ENCODE measurements at regions not wholly inside any gene's neighbourhood (a gene's known extent, or its start where the extent isn't known, plus 50 kb on each side); places are given as distances from the start of the nearest gene placed in this dataset.

DNA sequence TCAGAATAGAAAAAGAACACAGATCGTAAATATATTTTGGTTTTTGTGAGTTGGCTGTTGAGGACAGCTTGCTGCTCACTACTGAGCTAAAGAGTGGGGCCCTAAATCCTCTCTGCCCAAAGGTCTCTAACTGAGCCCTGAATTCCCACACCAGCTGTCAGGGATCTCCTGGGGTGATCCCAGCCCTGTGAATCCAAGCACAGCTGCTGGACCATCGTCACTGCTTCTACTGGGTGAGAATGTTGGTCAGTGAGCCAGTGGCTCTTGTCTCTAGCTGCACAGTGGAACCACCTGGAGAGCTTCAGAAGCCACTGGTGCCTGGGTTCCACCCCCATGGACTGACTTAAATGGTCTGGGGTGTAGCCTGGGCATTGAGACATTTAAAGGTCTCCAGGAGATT is 90.5 kb upstream of the IL12A start:
- no peak overlapping the region for H3K4me3 ChIP-seq (ENCODE audit: control insufficient read depth, low read depth, low read length)
- TF ChIP-seq, protein P1, sequence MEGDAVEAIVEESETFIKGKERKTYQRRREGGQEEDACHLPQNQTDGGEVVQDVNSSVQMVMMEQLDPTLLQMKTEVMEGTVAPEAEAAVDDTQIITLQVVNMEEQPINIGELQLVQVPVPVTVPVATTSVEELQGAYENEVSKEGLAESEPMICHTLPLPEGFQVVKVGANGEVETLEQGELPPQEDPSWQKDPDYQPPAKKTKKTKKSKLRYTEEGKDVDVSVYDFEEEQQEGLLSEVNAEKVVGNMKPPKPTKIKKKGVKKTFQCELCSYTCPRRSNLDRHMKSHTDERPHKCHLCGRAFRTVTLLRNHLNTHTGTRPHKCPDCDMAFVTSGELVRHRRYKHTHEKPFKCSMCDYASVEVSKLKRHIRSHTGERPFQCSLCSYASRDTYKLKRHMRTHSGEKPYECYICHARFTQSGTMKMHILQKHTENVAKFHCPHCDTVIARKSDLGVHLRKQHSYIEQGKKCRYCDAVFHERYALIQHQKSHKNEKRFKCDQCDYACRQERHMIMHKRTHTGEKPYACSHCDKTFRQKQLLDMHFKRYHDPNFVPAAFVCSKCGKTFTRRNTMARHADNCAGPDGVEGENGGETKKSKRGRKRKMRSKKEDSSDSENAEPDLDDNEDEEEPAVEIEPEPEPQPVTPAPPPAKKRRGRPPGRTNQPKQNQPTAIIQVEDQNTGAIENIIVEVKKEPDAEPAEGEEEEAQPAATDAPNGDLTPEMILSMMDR (IDR thresholded peaks at IDR 0.05; ENCODE audit: control insufficient read depth, insufficient read depth, low read depth, low read length, missing control alignments): no peak

GRCh38 chr3:159899166-159899565 is 89.5 kb upstream of the IL12A start:
- TF ChIP-seq, protein P1 (IDR thresholded peaks at IDR 0.05; ENCODE audit: control insufficient read depth, insufficient read depth, low read depth, low read length, missing control alignments): no peak
- no peak overlapping the region for H3K4me3 ChIP-seq (ENCODE audit: control insufficient read depth, low read depth, low read length)
- DNase-seq (ENCODE audit: low read depth): no peak

More for the DNA sequence above, 90.5 kb upstream of the IL12A start:
- no peak for DNase-seq (ENCODE audit: low read depth)

DNA sequence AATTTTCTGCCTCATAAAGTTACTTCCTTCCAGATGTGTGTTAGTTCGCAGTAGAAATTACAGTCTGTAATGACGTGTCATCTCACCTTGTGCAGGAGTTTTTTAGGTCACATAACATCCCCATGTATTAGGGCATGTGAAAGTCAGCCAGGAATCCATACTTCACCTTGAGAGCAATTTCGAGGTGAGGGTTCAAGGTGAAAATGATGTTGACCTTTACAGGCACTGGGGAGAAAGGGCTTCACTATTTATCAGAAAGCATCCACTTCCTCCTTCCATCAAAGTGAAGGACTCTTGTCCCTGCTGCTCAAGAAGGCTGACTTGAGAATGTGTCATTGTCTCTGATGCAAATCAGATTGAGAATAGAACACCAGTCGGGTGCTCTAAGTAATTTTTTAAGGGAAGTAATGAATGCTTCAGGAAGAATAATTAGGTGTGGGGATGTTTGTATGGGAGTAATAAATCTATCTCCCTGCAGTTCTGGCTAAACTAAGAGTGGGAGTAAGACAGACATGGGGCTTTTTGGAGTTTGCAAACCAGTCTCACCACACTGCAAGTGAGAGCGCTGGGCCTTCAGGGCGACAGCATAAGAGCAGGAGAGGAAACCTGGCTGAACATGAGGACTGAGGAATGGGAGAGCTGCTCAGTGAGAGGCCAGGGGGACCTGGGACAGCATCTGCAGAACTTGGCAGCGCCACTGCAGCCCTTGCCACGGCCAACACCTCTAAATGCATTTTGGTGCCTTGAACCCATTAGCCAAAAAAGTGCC is 85.9 kb upstream of the IL12A start:
- TF ChIP-seq, protein P1 (IDR thresholded peaks at IDR 0.05; ENCODE audit: control insufficient read depth, insufficient read depth, low read depth, low read length, missing control alignments): no peak
- DNase-seq (ENCODE audit: low read depth): no peak
- H3K4me3 ChIP-seq (ENCODE audit: control insufficient read depth, low read depth, low read length): no peak overlapping the region

- H3K4me3 ChIP-seq (ENCODE audit: control insufficient read depth, low read depth, low read length): no peak overlapping the region
- no peak for DNase-seq (ENCODE audit: low read depth)
- TF ChIP-seq, protein P1 (IDR thresholded peaks at IDR 0.05; ENCODE audit: control insufficient read depth, insufficient read depth, low read depth, low read length, missing control alignments): no peak
These were observed 84.2 kb upstream of the IL12A start for GRCh38 chr3:159904455-159904854.

- TF ChIP-seq, protein P1 (IDR thresholded peaks at IDR 0.05; ENCODE audit: control insufficient read depth, insufficient read depth, low read depth, low read length, missing control alignments): no peak
- H3K4me3 ChIP-seq (ENCODE audit: control insufficient read depth, low read depth, low read length): no peak overlapping the region
These were observed 83.7 kb upstream of the IL12A start for GRCh38 chr3:159904911-159905310.

DNA sequence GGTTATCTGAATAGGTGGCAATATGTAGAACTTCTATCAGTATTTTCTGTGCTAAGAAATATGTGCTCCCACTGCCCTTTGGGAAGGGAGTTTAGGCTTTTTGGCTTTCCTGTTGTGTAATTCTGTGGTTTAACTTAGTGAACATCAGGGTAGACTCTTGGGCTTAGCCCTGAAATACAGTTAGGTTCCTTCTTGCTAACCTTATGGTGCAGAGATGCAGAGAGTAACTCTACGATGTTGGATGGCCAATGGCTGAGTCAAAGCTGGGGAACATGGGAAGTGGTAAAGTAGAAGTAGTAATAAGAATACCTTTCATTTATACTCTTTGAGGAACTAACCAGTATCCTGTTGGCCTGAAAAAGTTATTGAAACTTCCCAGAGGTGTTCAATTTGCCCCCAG is 80.8 kb upstream of the IL12A start:
- DNase-seq (ENCODE audit: low read depth): no peak
- H3K4me3 ChIP-seq (ENCODE audit: control insufficient read depth, low read depth, low read length): no peak overlapping the region

More at GRCh38 chr3:159904911-159905310, 83.7 kb upstream of the IL12A start:
- no peak for DNase-seq (ENCODE audit: low read depth)

More for the DNA sequence above, 80.8 kb upstream of the IL12A start:
- TF ChIP-seq, protein P1 (IDR thresholded peaks at IDR 0.05; ENCODE audit: control insufficient read depth, insufficient read depth, low read depth, low read length, missing control alignments): no peak
